Chondrocyte (in vitro differentiated cells): ENCODE measurements at regions not wholly inside any gene's neighbourhood (a gene's known extent, or its start where the extent isn't known, plus 50 kb on each side); places are given as distances from the start of the nearest gene placed in this dataset.

ENCODE experiments used
- DNase-seq: peaks from one replicate; pipeline ENCODE4 v3.0.0; 2021; ENCODE audit warnings: mixed read lengths, low spot score
- H3K27ac Mint-ChIP-seq: one replicate; pipeline ENCODE4 v1.8.0; 2021; ENCODE audit warnings: mild to moderate bottlenecking, moderate library complexity, mixed read lengths; ENCODE audit not compliant: unreplicated experiment
- H3K27me3 Mint-ChIP-seq: 2 replicates; pipeline ENCODE4 v1.8.0; 2021; ENCODE audit warnings: low read depth, mixed read lengths
- H3K36me3 Mint-ChIP-seq: 2 replicates; pipeline ENCODE4 v1.8.0; 2021; ENCODE audit warnings: low read depth, mixed read lengths
- H3K4me1 Mint-ChIP-seq: 2 replicates; pipeline ENCODE4 v1.8.0; 2021; ENCODE audit warnings: low read depth, mild to moderate bottlenecking, mixed read lengths
- H3K4me3 Mint-ChIP-seq: one replicate; pipeline ENCODE4 v1.8.0; 2021; ENCODE audit warnings: mild to moderate bottlenecking, moderate library complexity, mixed read lengths; ENCODE audit not compliant: unreplicated experiment
- H3K9me3 Mint-ChIP-seq: 2 replicates; pipeline ENCODE4 v1.8.0; 2021; ENCODE audit warnings: low read depth, mixed read lengths
- TF ChIP-seq, protein P1 (sequence below): fragments of 200-600 bp; sonication (generic); IDR thresholded peaks from 2 replicates; pipeline ENCODE4 v1.5.0; 2021; ENCODE audit warnings: antibody characterized with exemption, mild to moderate bottlenecking, moderate library complexity

GRCh38 chr13:74200081-74200480, 65.9 kb upstream of the KLF12 start:
- Mint-ChIP-seq H3K9me3 (no peaks in the 10 kb centered on the region), H3K36me3 (no peaks in the 10 kb centered on the region), H3K4me1 (peaks cover 30% of the 10 kb centered on the region), H3K4me3 (no peak overlapping the region), H3K27ac (no peak overlapping the region), H3K27me3 (no peaks in the 10 kb centered on the region)
- TF ChIP-seq, protein P1, sequence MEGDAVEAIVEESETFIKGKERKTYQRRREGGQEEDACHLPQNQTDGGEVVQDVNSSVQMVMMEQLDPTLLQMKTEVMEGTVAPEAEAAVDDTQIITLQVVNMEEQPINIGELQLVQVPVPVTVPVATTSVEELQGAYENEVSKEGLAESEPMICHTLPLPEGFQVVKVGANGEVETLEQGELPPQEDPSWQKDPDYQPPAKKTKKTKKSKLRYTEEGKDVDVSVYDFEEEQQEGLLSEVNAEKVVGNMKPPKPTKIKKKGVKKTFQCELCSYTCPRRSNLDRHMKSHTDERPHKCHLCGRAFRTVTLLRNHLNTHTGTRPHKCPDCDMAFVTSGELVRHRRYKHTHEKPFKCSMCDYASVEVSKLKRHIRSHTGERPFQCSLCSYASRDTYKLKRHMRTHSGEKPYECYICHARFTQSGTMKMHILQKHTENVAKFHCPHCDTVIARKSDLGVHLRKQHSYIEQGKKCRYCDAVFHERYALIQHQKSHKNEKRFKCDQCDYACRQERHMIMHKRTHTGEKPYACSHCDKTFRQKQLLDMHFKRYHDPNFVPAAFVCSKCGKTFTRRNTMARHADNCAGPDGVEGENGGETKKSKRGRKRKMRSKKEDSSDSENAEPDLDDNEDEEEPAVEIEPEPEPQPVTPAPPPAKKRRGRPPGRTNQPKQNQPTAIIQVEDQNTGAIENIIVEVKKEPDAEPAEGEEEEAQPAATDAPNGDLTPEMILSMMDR = no peak
- no peak for DNase-seq

GRCh38 chr13:74197677-74198429, 63.6 kb upstream of the KLF12 start:
- Mint-ChIP-seq H3K4me3 (no peak overlapping the region), H3K27ac (no peak overlapping the region)

GRCh38 chr13:74194846-74195245, 60.6 kb upstream of the KLF12 start:
- TF ChIP-seq, protein P1 = no peak
- DNase-seq = no peak
- Mint-ChIP-seq H3K36me3 (no peaks in the 10 kb centered on the region), H3K4me3 (no peak overlapping the region), H3K9me3 (no peaks in the 10 kb centered on the region), H3K27ac (no peak overlapping the region), H3K4me1 (peaks cover 5% of the 10 kb centered on the region), H3K27me3 (no peaks in the 10 kb centered on the region)

More at GRCh38 chr13:74197677-74198429, 63.6 kb upstream of the KLF12 start:
- TF ChIP-seq, protein P1 = no peak
- Mint-ChIP-seq H3K4me1 (peaks cover 11% of the 10 kb centered on the region), H3K36me3 (no peaks in the 10 kb centered on the region), H3K9me3 (no peaks in the 10 kb centered on the region), H3K27me3 (no peaks in the 10 kb centered on the region)
- DNase-seq = no peak

DNA sequence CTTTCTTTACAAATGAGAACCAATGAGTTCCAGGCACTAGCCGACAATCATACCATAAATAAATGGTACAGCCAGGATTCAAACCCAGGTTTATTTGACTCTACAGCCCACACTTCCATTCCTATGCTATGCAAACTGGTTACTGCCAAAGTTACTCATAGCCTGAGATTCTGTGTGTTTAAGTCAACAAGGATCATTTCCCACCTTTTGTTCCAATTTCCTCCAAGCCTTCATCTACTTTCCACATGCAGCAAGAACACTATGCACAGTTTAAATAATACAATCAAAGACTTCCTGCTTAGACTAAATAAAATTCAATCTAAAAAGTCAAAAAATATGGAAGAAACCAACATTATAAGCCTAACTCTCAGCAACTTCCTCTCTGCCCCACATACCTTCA, 59.2 kb upstream of the KLF12 start:
- no peak overlapping the region for H3K27ac Mint-ChIP-seq
- no peak for DNase-seq
- H3K4me1 Mint-ChIP-seq = peaks cover 5% of the 10 kb centered on the region
- no peaks in the 10 kb centered on the region for H3K9me3 Mint-ChIP-seq
- no peaks in the 10 kb centered on the region for H3K27me3 Mint-ChIP-seq
- no peaks in the 10 kb centered on the region for H3K36me3 Mint-ChIP-seq
- H3K4me3 Mint-ChIP-seq = no peak overlapping the region
- TF ChIP-seq, protein P1 = no peak

GRCh38 chr13:74191410-74191809, 57.2 kb upstream of the KLF12 start:
- DNase-seq = no peak
- Mint-ChIP-seq H3K36me3 (no peaks in the 10 kb centered on the region), H3K9me3 (no peaks in the 10 kb centered on the region), H3K27ac (no peak overlapping the region), H3K4me1 (peaks cover 5% of the 10 kb centered on the region), H3K27me3 (no peaks in the 10 kb centered on the region), H3K4me3 (no peak overlapping the region)
- TF ChIP-seq, protein P1 = no peak
